Activated CD4-positive, alpha-beta T cell treated with anti-CD3 and anti-CD28 coated beads, Interleukin-2, Interleukin-6, amounts not matched to agents 100 ng/mL and 50 ng/mL, durations not matched to agents 16 hours and 8 hours (primary cell): ENCODE measurements at regions not wholly inside any gene's neighbourhood (a gene's known extent, or its start where the extent isn't known, plus 50 kb on each side); places are given as distances from the start of the nearest gene placed in this dataset.
"Not testable (repeated sequence)": the region's sequence is repeated elsewhere in the genome, so short reads cannot be mapped to it uniquely, and the experiment has no call there.

Source experiments
- DNase-seq: peaks from one replicate; pipeline ENCODE4 v3.0.0-alpha.2; 2020

GRCh38 chr1:70827030-70827429 lies 220.6 kb downstream of the PTGER3 start:
- no peak for DNase-seq

GRCh38 chr1:70828177-70828576 lies 219.4 kb downstream of the PTGER3 start:
- no peak for DNase-seq

GRCh38 chr1:70834365-70834764 lies 213.3 kb downstream of the PTGER3 start:
- DNase-seq: not testable (repeated sequence)

- DNase-seq: no peak
These were observed 211.2 kb downstream of the PTGER3 start for GRCh38 chr1:70836456-70836855.

GRCh38 chr1:70840260-70840953 lies 207.2 kb downstream of the PTGER3 start:
- DNase-seq: no peak

GRCh38 chr1:70842562-70842961 lies 205.1 kb downstream of the PTGER3 start:
- DNase-seq: no peak

GRCh38 chr1:70843452-70843851 lies 204.2 kb downstream of the PTGER3 start:
- no peak for DNase-seq

GRCh38 chr1:70847013-70847412 lies 200.6 kb downstream of the PTGER3 start:
- no peak for DNase-seq

GRCh38 chr1:70855203-70855602 lies 192.4 kb downstream of the PTGER3 start:
- DNase-seq: no peak

- DNase-seq: no peak
These were observed 191.4 kb downstream of the PTGER3 start for GRCh38 chr1:70856201-70856600.

- DNase-seq: no peak
These were observed 184.4 kb downstream of the PTGER3 start for GRCh38 chr1:70863239-70863638.

- no peak for DNase-seq
These were observed 183.3 kb downstream of the PTGER3 start for GRCh38 chr1:70864302-70864701.

- DNase-seq: no peak
These were observed 180.9 kb downstream of the PTGER3 start for GRCh38 chr1:70866542-70867264.

GRCh38 chr1:70871790-70872189 lies 175.8 kb downstream of the PTGER3 start:
- DNase-seq: no peak

- no peak for DNase-seq
These were observed 173.6 kb downstream of the PTGER3 start for GRCh38 chr1:70874063-70874462.

- no peak for DNase-seq
These were observed 172.8 kb downstream of the PTGER3 start for GRCh38 chr1:70874818-70875217.

- no peak for DNase-seq
These were observed 170.3 kb downstream of the PTGER3 start for GRCh38 chr1:70877343-70877742.

GRCh38 chr1:70887936-70888335 lies 159.7 kb downstream of the PTGER3 start:
- DNase-seq: no peak

- DNase-seq: no peak
These were observed 158.9 kb downstream of the PTGER3 start for GRCh38 chr1:70888722-70889121.

- no peak for DNase-seq
These were observed 157.2 kb downstream of the PTGER3 start for GRCh38 chr1:70890408-70890807.

- DNase-seq: no peak
These were observed 156.4 kb downstream of the PTGER3 start for GRCh38 chr1:70891051-70891843.

GRCh38 chr1:70892140-70892539 lies 155.5 kb downstream of the PTGER3 start:
- peak; percentile 0 for DNase-seq

GRCh38 chr1:70892930-70893329 lies 154.7 kb downstream of the PTGER3 start:
- no peak for DNase-seq

GRCh38 chr1:70893381-70893780 lies 154.2 kb downstream of the PTGER3 start:
- DNase-seq: no peak
